ENCODE measurements at regions not wholly inside any gene's neighbourhood (a gene's known extent, or its start where the extent isn't known, plus 50 kb on each side); places are given as distances from the start of the nearest gene placed in this dataset.

- H3K4me1 ChIP-seq (replicated peaks) = no peaks in the 10 kb centered on the region
- no peaks in the 10 kb centered on the region for H3K36me3 ChIP-seq
- no peak overlapping the region for H3K4me3 ChIP-seq
- no peak overlapping the region for H3K27ac ChIP-seq
- no peak for DNase-seq (ENCODE audit: low read depth in 1 of 2, low spot score in 2 of 2)
- no peaks in the 10 kb centered on the region for H3K9me3 ChIP-seq (replicated peaks)
- no peaks in the 10 kb centered on the region for H3K27me3 ChIP-seq (replicated peaks)
Measured at GRCh38 chr5:28926422-28926821, 1888.0 kb upstream of the CDH9 start.

- H3K9me3 ChIP-seq (replicated peaks) = no peaks in the 10 kb centered on the region
- H3K36me3 ChIP-seq = no peaks in the 10 kb centered on the region
- no peak for DNase-seq (ENCODE audit: low read depth in 1 of 2, low spot score in 2 of 2)
Measured at GRCh38 chr5:28917631-28918030, 1879.2 kb upstream of the CDH9 start.

GRCh38 chr5:28914297-28914696 is 1875.9 kb upstream of the CDH9 start:
- Histone ChIP-seq H3K9me3 (replicated peaks) (no peaks in the 10 kb centered on the region), H3K4me1 (replicated peaks) (no peaks in the 10 kb centered on the region), H3K27ac (no peak overlapping the region), H3K4me3 (no peak overlapping the region), H3K27me3 (replicated peaks) (no peaks in the 10 kb centered on the region), H3K36me3 (no peaks in the 10 kb centered on the region)
- DNase-seq (ENCODE audit: low read depth in 1 of 2, low spot score in 2 of 2) = no peak

More at GRCh38 chr5:28917631-28918030, 1879.2 kb upstream of the CDH9 start:
- Histone ChIP-seq H3K27ac (no peak overlapping the region), H3K4me1 (replicated peaks) (no peaks in the 10 kb centered on the region), H3K4me3 (no peak overlapping the region), H3K27me3 (replicated peaks) (no peaks in the 10 kb centered on the region)

GRCh38 chr5:28903643-28904042 is 1865.3 kb upstream of the CDH9 start:
- Histone ChIP-seq H3K9me3 (replicated peaks) (no peaks in the 10 kb centered on the region), H3K4me1 (replicated peaks) (no peaks in the 10 kb centered on the region), H3K27me3 (replicated peaks) (no peaks in the 10 kb centered on the region), H3K36me3 (no peaks in the 10 kb centered on the region), H3K4me3 (no peak overlapping the region), H3K27ac (no peak overlapping the region)
- DNase-seq (ENCODE audit: low read depth in 1 of 2, low spot score in 2 of 2) = no peak

- no peaks in the 10 kb centered on the region for H3K9me3 ChIP-seq (replicated peaks)
- no peaks in the 10 kb centered on the region for H3K36me3 ChIP-seq
- H3K27ac ChIP-seq = no peak overlapping the region
- H3K4me3 ChIP-seq = no peak overlapping the region
- no peak for DNase-seq (ENCODE audit: low read depth in 1 of 2, low spot score in 2 of 2)
- H3K27me3 ChIP-seq (replicated peaks) = no peaks in the 10 kb centered on the region
- H3K4me1 ChIP-seq (replicated peaks) = no peaks in the 10 kb centered on the region
Measured at GRCh38 chr5:28896949-28897348, 1858.6 kb upstream of the CDH9 start.

GRCh38 chr5:28880936-28881335 is 1842.5 kb upstream of the CDH9 start:
- Histone ChIP-seq H3K36me3 (no peaks in the 10 kb centered on the region), H3K27me3 (replicated peaks) (no peaks in the 10 kb centered on the region), H3K27ac (no peak overlapping the region), H3K4me3 (no peak overlapping the region), H3K4me1 (replicated peaks) (no peaks in the 10 kb centered on the region), H3K9me3 (replicated peaks) (no peaks in the 10 kb centered on the region)
- no peak for DNase-seq (ENCODE audit: low read depth in 1 of 2, low spot score in 2 of 2)

GRCh38 chr5:28877050-28877449 is 1838.7 kb upstream of the CDH9 start:
- H3K4me3 ChIP-seq = no peak overlapping the region
- H3K9me3 ChIP-seq (replicated peaks) = no peaks in the 10 kb centered on the region
- H3K27ac ChIP-seq = no peak overlapping the region
- no peaks in the 10 kb centered on the region for H3K36me3 ChIP-seq
- no peaks in the 10 kb centered on the region for H3K27me3 ChIP-seq (replicated peaks)
- DNase-seq (ENCODE audit: low read depth in 1 of 2, low spot score in 2 of 2) = no peak
- H3K4me1 ChIP-seq (replicated peaks) = no peaks in the 10 kb centered on the region

GRCh38 chr5:28864006-28864405 is 1825.6 kb upstream of the CDH9 start:
- no peaks in the 10 kb centered on the region for H3K27me3 ChIP-seq (replicated peaks)
- no peaks in the 10 kb centered on the region for H3K9me3 ChIP-seq (replicated peaks)
- H3K27ac ChIP-seq = no peak overlapping the region
- H3K36me3 ChIP-seq = no peaks in the 10 kb centered on the region
- no peak overlapping the region for H3K4me3 ChIP-seq
- DNase-seq (ENCODE audit: low read depth in 1 of 2, low spot score in 2 of 2) = no peak
- no peaks in the 10 kb centered on the region for H3K4me1 ChIP-seq (replicated peaks)

- Histone ChIP-seq H3K4me3 (no peak overlapping the region), H3K4me1 (replicated peaks) (no peaks in the 10 kb centered on the region), H3K27ac (no peak overlapping the region), H3K9me3 (replicated peaks) (no peaks in the 10 kb centered on the region), H3K27me3 (replicated peaks) (no peaks in the 10 kb centered on the region), H3K36me3 (no peaks in the 10 kb centered on the region)
- no peak for DNase-seq (ENCODE audit: low read depth in 1 of 2, low spot score in 2 of 2)
Measured at GRCh38 chr5:28862860-28863196, 1824.4 kb upstream of the CDH9 start.

- Histone ChIP-seq H3K9me3 (replicated peaks) (no peaks in the 10 kb centered on the region), H3K27me3 (replicated peaks) (no peaks in the 10 kb centered on the region), H3K36me3 (no peaks in the 10 kb centered on the region), H3K4me1 (replicated peaks) (no peaks in the 10 kb centered on the region), H3K4me3 (no peak overlapping the region), H3K27ac (no peak overlapping the region)
- DNase-seq (ENCODE audit: low read depth in 1 of 2, low spot score in 2 of 2) = no peak
Measured at GRCh38 chr5:28862137-28862859, 1823.9 kb upstream of the CDH9 start.

- Histone ChIP-seq H3K27me3 (replicated peaks) (no peaks in the 10 kb centered on the region), H3K4me1 (replicated peaks) (no peaks in the 10 kb centered on the region), H3K27ac (no peak overlapping the region), H3K4me3 (no peak overlapping the region), H3K9me3 (replicated peaks) (no peaks in the 10 kb centered on the region), H3K36me3 (no peaks in the 10 kb centered on the region)
- no peak for DNase-seq (ENCODE audit: low read depth in 1 of 2, low spot score in 2 of 2)
Measured at GRCh38 chr5:28855626-28856025, 1817.2 kb upstream of the CDH9 start.

GRCh38 chr5:28850320-28850921 is 1812.0 kb upstream of the CDH9 start:
- H3K36me3 ChIP-seq = no peaks in the 10 kb centered on the region
- H3K4me3 ChIP-seq = no peak overlapping the region
- H3K9me3 ChIP-seq (replicated peaks) = no peaks in the 10 kb centered on the region
- DNase-seq (ENCODE audit: low read depth in 1 of 2, low spot score in 2 of 2) = no peak
- no peaks in the 10 kb centered on the region for H3K27me3 ChIP-seq (replicated peaks)
- no peak overlapping the region for H3K27ac ChIP-seq
- no peaks in the 10 kb centered on the region for H3K4me1 ChIP-seq (replicated peaks)

- H3K27me3 ChIP-seq (replicated peaks) = no peaks in the 10 kb centered on the region
- H3K4me1 ChIP-seq (replicated peaks) = no peaks in the 10 kb centered on the region
- H3K27ac ChIP-seq = no peak overlapping the region
- no peaks in the 10 kb centered on the region for H3K9me3 ChIP-seq (replicated peaks)
- H3K36me3 ChIP-seq = no peaks in the 10 kb centered on the region
- no peak overlapping the region for H3K4me3 ChIP-seq
- DNase-seq (ENCODE audit: low read depth in 1 of 2, low spot score in 2 of 2) = no peak
Measured at GRCh38 chr5:28831042-28831441, 1792.7 kb upstream of the CDH9 start.

- Histone ChIP-seq H3K36me3 (no peaks in the 10 kb centered on the region), H3K9me3 (replicated peaks) (no peaks in the 10 kb centered on the region)
Measured at GRCh38 chr5:28823231-28823630, 1784.8 kb upstream of the CDH9 start.

GRCh38 chr5:28822071-28822470 is 1783.7 kb upstream of the CDH9 start:
- Histone ChIP-seq H3K4me1 (replicated peaks) (no peaks in the 10 kb centered on the region), H3K4me3 (no peak overlapping the region)
- DNase-seq (ENCODE audit: low read depth in 1 of 2, low spot score in 2 of 2) = no peak

More at GRCh38 chr5:28823231-28823630, 1784.8 kb upstream of the CDH9 start:
- DNase-seq (ENCODE audit: low read depth in 1 of 2, low spot score in 2 of 2) = no peak
- Histone ChIP-seq H3K27ac (no peak overlapping the region), H3K4me3 (no peak overlapping the region), H3K27me3 (replicated peaks) (no peaks in the 10 kb centered on the region), H3K4me1 (replicated peaks) (no peaks in the 10 kb centered on the region)

More at GRCh38 chr5:28822071-28822470, 1783.7 kb upstream of the CDH9 start:
- H3K27ac ChIP-seq = no peak overlapping the region
- no peaks in the 10 kb centered on the region for H3K27me3 ChIP-seq (replicated peaks)
- H3K36me3 ChIP-seq = no peaks in the 10 kb centered on the region
- no peaks in the 10 kb centered on the region for H3K9me3 ChIP-seq (replicated peaks)

Data from SJSA1 (cell line).